ENCODE measurements at regions not wholly inside any gene's neighbourhood (a gene's known extent, or its start where the extent isn't known, plus 50 kb on each side); places are given as distances from the start of the nearest gene placed in this dataset.
"Not testable (repeated sequence)": the region's sequence is repeated elsewhere in the genome, so short reads cannot be mapped to it uniquely, and the experiment has no call there.

GRCh38 chr1:190688096-190688495, 210.4 kb upstream of the BRINP3 start:
- H3K27ac ChIP-seq, result peak overlapping the region; percentile 51
- TF ChIP-seq CTCF (IDR thresholded peaks at IDR 0.05), result no peak
- no peak for TF ChIP-seq ZFX (IDR thresholded peaks at IDR 0.05; ENCODE audit: borderline replicate concordance)

- H3K27ac ChIP-seq, result not testable (repeated sequence)
These were observed 220.8 kb upstream of the BRINP3 start for GRCh38 chr1:190698488-190698887.

GRCh38 chr1:190699165-190699564, 221.5 kb upstream of the BRINP3 start:
- TF ChIP-seq ZFX (IDR thresholded peaks at IDR 0.05; ENCODE audit: borderline replicate concordance) (no peak), CTCF (IDR thresholded peaks at IDR 0.05) (no peak)
- H3K27ac ChIP-seq, result no peak overlapping the region

- no peak for TF ChIP-seq CTCF (IDR thresholded peaks at IDR 0.05)
- no peak for TF ChIP-seq ZFX (IDR thresholded peaks at IDR 0.05; ENCODE audit: borderline replicate concordance)
These were observed 230.9 kb upstream of the BRINP3 start for GRCh38 chr1:190708418-190709057.

GRCh38 chr1:190711069-190711468, 233.4 kb upstream of the BRINP3 start:
- no peak overlapping the region for H3K27ac ChIP-seq
- TF ChIP-seq CTCF (IDR thresholded peaks at IDR 0.05) (no peak), ZFX (IDR thresholded peaks at IDR 0.05; ENCODE audit: borderline replicate concordance) (no peak)

More at GRCh38 chr1:190708418-190709057, 230.9 kb upstream of the BRINP3 start:
- no peak overlapping the region for H3K27ac ChIP-seq

- no peak overlapping the region for H3K27ac ChIP-seq
- TF ChIP-seq ZFX (IDR thresholded peaks at IDR 0.05; ENCODE audit: borderline replicate concordance) (no peak), CTCF (IDR thresholded peaks at IDR 0.05) (no peak)
These were observed 239.4 kb upstream of the BRINP3 start for GRCh38 chr1:190717055-190717454.

- no peak for TF ChIP-seq ZFX (IDR thresholded peaks at IDR 0.05; ENCODE audit: borderline replicate concordance)
- TF ChIP-seq CTCF (IDR thresholded peaks at IDR 0.05), result no peak
- H3K27ac ChIP-seq, result no peak overlapping the region
These were observed 259.4 kb upstream of the BRINP3 start for GRCh38 chr1:190736971-190737590.

Data from 22Rv1 (cell line).